ENCODE measurements at regions not wholly inside any gene's neighbourhood (a gene's known extent, or its start where the extent isn't known, plus 50 kb on each side); places are given as distances from the start of the nearest gene placed in this dataset.

DNA sequence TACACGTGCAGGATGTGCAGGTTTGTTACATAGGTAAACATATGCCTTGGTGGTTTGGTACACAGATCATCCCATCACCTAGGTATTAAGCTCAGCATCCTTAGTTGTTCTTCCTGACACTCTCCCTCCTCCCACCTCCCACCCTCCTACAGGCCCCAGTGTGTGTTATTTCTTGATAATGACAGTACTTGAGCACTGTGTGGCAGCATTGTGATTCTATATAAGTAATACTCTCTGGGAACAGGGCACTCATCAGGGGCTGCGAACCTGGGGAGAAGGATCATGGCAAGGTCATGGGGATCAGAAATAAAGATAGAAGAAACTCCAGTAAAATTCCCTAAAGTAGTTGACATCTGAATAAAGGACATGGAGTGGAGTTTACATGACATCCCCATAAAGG lies 1256.2 kb upstream of the CRIM1 start:
- FAIRE-seq: no peak
- no peak for DNase-seq (ENCODE audit: insufficient read length)
- no peak for TF ChIP-seq POLR2A (IDR thresholded peaks at IDR 0.05; ENCODE audit: low read depth, low read length)
- no peak for TF ChIP-seq TAF1 (IDR thresholded peaks at IDR 0.05; ENCODE audit: borderline replicate concordance, low read depth, low read length)
- TF ChIP-seq POLR2AphosphoS5 (IDR thresholded peaks at IDR 0.05; ENCODE audit: low read depth, low read length): no peak

DNA sequence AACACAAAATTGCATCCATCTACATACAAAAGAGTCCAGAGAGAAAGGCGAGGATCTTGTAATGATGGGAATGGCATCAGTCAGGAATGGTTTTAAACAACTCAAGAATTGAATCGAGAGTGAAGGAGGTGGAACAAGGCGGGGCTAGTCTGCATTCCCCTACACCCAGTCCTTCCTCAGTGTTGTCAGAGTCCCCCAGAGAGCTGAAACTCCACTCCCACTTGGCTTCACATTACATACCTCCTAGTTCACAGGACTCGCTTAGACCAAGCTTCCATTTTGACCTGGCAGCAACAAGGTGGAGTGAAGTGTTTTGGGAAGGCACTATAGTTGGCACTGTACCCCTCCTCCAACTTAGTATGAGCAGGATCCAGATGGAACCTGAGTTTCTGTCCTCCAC lies 1273.5 kb upstream of the CRIM1 start:
- FAIRE-seq: no peak
- no peak for DNase-seq (ENCODE audit: insufficient read length)
- no peak for TF ChIP-seq TAF1 (IDR thresholded peaks at IDR 0.05; ENCODE audit: borderline replicate concordance, low read depth, low read length)

DNA sequence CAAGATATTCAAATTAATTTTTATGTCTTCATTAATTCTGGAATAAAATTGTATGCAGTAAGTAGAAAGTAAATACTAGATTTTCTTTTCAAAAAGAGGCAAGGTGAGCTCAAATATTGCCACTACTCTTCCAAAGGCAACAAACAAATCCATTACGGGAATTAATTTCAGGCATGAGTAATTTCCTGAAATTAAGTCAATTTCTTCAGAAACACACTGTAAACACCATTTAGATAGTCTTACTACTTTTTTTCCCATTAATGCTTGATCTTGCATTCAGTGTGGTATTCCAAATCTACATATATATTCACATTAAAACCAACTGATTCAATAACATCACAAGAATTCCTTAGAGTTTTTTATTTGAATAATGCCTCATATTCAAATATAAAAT lies 1274.0 kb upstream of the CRIM1 start:
- TF ChIP-seq TAF1 (IDR thresholded peaks at IDR 0.05; ENCODE audit: borderline replicate concordance, low read depth, low read length) (no peak), POLR2AphosphoS5 (IDR thresholded peaks at IDR 0.05; ENCODE audit: low read depth, low read length) (no peak), POLR2A (IDR thresholded peaks at IDR 0.05; ENCODE audit: low read depth, low read length) (no peak)
- FAIRE-seq: no peak
- no peak for DNase-seq (ENCODE audit: insufficient read length)

DNA sequence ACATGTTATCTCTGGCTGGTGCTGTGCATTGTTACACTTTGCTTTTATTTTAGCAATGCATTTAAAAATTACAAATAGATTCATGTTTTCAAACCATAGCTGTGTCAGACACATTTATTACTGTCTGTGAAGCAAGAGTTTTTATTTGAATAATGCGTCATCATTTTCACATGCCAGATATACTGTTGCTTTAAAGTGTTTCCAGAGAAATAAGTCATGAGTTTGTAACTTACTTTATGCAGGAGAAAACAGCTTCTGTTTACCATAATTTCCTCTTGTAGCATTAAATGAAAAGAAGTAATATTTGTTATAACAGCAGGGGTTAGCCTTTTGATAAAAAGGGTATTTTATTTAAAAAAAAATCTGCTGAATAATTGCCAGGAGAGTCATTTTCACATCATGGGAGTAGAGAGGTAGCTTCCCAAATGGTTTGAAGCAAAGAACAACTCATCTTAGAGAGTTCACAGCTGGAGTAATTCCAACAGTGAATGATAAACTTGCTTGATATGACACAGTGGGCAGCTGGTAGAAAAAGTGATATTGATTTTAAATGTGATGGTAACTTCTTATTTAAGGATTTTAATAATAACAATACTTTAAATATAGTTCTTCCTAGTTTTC lies 1274.5 kb upstream of the CRIM1 start:
- DNase-seq (ENCODE audit: insufficient read length) (no peak), FAIRE-seq (no peak)
- TF ChIP-seq POLR2A (IDR thresholded peaks at IDR 0.05; ENCODE audit: low read depth, low read length) (no peak), POLR2AphosphoS5 (IDR thresholded peaks at IDR 0.05; ENCODE audit: low read depth, low read length) (no peak), TAF1 (IDR thresholded peaks at IDR 0.05; ENCODE audit: borderline replicate concordance, low read depth, low read length) (no peak)

DNA sequence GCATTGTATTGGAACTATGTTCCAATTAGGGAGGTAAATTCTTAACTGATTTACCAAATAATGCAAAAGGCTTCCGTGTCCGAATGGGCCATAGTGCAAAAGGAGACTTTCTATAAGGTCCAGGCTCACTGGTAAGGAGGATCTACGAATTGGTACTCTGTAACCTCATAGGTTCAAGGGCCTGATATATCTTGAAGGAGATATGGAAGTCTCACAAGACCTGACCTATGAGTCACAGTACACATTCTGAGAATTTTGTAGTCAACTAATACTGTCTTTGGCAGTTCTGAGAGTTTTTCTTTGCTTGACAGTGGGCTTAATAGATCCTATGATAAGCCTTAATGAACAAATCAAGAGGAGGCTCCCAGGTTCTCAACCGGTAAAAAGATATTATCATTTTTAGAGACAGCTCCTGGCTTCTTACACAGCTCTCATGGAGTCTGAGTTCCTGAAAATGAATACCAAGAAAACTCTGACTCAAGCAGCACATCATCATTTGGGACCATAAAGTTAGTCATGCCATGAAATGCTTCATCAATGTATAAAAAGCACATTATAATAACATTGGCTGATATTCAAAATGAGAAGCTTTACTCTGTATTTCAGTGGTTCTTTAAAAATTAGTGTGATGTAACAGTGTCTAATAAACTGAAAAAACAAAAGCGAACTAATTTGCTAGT lies 1275.2 kb upstream of the CRIM1 start:
- TF ChIP-seq TAF1 (IDR thresholded peaks at IDR 0.05; ENCODE audit: borderline replicate concordance, low read depth, low read length) (no peak), POLR2AphosphoS5 (IDR thresholded peaks at IDR 0.05; ENCODE audit: low read depth, low read length) (no peak), POLR2A (IDR thresholded peaks at IDR 0.05; ENCODE audit: low read depth, low read length) (no peak)
- no peak for DNase-seq (ENCODE audit: insufficient read length)
- no peak for FAIRE-seq

DNA sequence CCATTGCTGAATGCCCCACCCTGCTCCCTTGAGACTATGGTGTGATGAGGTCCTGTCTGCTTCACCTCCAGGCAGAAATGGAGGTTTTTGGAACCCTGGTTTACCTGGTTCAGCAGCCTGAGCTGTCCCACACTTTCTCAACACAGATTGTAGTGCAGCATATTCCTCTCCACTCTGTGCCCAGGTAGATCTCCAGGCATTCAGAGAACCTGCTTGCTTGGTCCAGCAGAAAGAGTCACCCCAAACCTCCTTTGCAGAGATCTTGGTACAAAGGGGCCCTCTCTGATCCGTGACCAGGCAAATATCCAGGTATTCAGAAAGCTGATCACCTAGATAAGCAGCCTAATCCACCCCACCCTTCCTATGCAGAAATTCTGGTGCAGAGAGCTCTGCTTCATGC lies 1288.2 kb upstream of the CRIM1 start:
- no peak for TF ChIP-seq TAF1 (IDR thresholded peaks at IDR 0.05; ENCODE audit: borderline replicate concordance, low read depth, low read length)
- TF ChIP-seq POLR2AphosphoS5 (IDR thresholded peaks at IDR 0.05; ENCODE audit: low read depth, low read length): no peak
- no peak for TF ChIP-seq POLR2A (IDR thresholded peaks at IDR 0.05; ENCODE audit: low read depth, low read length)
- DNase-seq (ENCODE audit: insufficient read length) (no peak), FAIRE-seq (no peak)

DNA sequence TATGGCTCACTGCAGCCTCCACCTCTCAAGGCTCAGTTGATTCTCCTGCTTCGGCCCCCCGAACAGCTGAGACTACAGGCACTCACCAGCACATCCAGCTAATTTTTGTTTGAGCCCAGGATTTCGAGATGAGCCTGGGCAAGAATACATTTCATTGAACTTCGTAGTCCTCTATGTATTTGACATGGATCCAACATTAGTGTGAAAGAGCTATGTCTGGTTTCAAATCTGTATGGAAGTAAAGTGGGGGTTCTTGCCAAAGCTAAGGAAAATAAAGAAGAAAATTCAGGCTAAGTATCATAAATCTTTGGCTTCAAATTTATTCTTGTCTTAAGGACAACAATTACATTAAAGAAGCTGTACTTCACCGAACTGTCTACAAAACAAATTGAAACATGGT lies 1291.7 kb upstream of the CRIM1 start:
- no peak for TF ChIP-seq POLR2AphosphoS5 (IDR thresholded peaks at IDR 0.05; ENCODE audit: low read depth, low read length)
- TF ChIP-seq POLR2A (IDR thresholded peaks at IDR 0.05; ENCODE audit: low read depth, low read length): no peak
- no peak for TF ChIP-seq TAF1 (IDR thresholded peaks at IDR 0.05; ENCODE audit: borderline replicate concordance, low read depth, low read length)
- DNase-seq (ENCODE audit: insufficient read length): no peak
- FAIRE-seq: no peak

DNA sequence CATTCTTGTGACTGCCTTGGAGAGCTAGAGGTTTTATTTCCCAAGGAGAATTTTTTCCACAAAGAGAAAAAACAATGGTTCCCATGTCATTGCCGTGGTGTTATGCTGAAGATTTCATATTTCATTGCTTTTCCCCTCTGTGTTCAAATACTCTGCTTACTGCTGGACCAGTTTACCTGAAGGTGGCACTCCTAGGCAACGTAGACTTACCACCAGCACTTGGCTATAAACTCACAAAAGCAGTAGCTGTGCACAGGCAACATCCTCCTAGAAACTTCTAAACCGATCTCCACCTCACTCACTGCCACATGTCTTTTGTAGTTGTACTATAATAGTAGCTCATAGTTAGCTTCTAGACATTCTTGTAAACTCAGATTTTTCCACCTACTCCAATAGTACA lies 1319.7 kb upstream of the CRIM1 start:
- DNase-seq (ENCODE audit: insufficient read length) (no peak), FAIRE-seq (no peak)
- no peak for TF ChIP-seq TAF1 (IDR thresholded peaks at IDR 0.05; ENCODE audit: borderline replicate concordance, low read depth, low read length)
- TF ChIP-seq POLR2AphosphoS5 (IDR thresholded peaks at IDR 0.05; ENCODE audit: low read depth, low read length): no peak
- no peak for TF ChIP-seq POLR2A (IDR thresholded peaks at IDR 0.05; ENCODE audit: low read depth, low read length)

DNA sequence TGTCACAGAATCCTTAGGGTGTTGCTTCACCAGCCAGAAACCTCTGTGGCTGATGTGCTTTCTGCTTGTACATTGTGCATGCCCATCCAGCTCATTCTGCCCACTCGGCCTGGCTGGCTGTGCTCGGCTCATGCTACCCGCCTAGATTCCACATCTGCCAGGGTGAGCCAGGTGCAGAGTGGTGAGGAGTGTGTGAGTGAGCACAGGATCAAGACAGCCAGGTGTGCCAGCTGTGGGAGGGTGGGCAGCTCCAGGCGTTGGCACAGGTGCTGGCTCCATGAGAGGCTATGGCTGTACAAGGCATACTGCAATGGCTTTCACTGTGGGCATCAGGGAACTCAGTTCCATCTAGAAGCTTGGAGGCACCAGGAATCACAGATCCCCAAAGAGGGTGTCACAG lies 1321.8 kb upstream of the CRIM1 start:
- TF ChIP-seq POLR2AphosphoS5 (IDR thresholded peaks at IDR 0.05; ENCODE audit: low read depth, low read length) (no peak), TAF1 (IDR thresholded peaks at IDR 0.05; ENCODE audit: borderline replicate concordance, low read depth, low read length) (no peak), POLR2A (IDR thresholded peaks at IDR 0.05; ENCODE audit: low read depth, low read length) (no peak)
- DNase-seq (ENCODE audit: insufficient read length) (no peak), FAIRE-seq (no peak)

DNA sequence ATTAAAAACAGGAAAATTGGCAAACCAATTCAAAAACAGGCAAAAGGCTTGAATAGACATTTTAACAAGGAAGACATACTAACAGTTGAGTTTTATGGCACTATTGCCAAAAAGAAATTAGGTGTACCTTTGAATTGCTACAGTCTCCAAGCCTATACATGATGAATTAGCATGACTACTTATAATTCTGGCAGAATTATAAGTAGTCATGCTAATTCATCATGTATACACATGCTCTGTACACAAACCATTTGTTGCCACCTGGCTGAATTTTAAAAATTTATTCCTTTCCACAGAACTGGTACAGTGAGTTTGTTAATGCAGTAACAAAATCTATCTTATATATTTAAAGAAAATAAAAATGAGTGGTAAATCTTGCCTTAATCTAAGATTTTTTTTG lies 1332.0 kb upstream of the CRIM1 start:
- DNase-seq (ENCODE audit: insufficient read length): no peak
- TF ChIP-seq POLR2A (IDR thresholded peaks at IDR 0.05; ENCODE audit: low read depth, low read length) (no peak), POLR2AphosphoS5 (IDR thresholded peaks at IDR 0.05; ENCODE audit: low read depth, low read length) (no peak), TAF1 (IDR thresholded peaks at IDR 0.05; ENCODE audit: borderline replicate concordance, low read depth, low read length) (no peak)
- FAIRE-seq: no peak

DNA sequence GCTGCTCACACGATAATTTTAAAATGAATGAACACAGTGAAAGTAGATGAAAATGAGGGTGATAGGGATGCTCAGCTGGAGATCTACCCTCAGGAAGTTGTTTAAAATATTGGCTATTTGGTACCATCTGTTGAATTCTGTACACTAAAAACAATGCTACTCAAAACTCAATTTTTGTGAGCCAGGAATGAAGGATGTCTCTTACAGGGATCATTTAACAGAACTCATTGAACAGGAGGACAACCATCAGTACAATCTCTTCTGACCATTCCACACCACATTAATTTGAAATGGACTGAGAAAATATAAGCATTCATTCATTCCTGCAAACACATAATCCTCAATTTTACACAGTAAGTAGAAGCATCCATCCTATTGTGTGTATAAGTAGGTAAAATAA lies 1355.1 kb upstream of the CRIM1 start:
- FAIRE-seq (no peak), DNase-seq (ENCODE audit: insufficient read length) (no peak)
- TF ChIP-seq POLR2A (IDR thresholded peaks at IDR 0.05; ENCODE audit: low read depth, low read length) (no peak), TAF1 (IDR thresholded peaks at IDR 0.05; ENCODE audit: borderline replicate concordance, low read depth, low read length) (no peak), POLR2AphosphoS5 (IDR thresholded peaks at IDR 0.05; ENCODE audit: low read depth, low read length) (no peak)

DNA sequence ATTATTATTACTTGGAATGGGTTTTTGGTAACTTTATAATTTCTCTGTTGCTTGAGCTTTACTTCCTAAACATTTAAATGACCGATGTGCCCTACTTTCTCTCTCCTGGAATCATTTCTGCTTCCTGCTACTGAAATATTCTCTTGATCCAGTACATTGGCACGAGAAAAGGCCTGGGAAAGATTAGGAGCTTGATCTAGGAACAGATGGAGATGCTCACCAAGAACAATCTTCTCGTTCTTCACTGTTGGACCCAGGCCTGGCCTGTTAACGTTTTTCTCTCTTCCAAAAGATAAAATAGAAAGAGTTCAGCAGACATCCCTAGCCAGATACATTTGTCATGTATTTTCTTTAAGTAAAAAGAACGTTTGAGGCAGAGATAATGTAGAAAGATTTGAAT lies 1356.8 kb upstream of the CRIM1 start:
- DNase-seq (ENCODE audit: insufficient read length): no peak
- TF ChIP-seq POLR2A (IDR thresholded peaks at IDR 0.05; ENCODE audit: low read depth, low read length): no peak
- TF ChIP-seq POLR2AphosphoS5 (IDR thresholded peaks at IDR 0.05; ENCODE audit: low read depth, low read length): no peak
- TF ChIP-seq TAF1 (IDR thresholded peaks at IDR 0.05; ENCODE audit: borderline replicate concordance, low read depth, low read length): no peak
- FAIRE-seq: no peak
